ENCODE measurements at regions not wholly inside any gene's neighbourhood (a gene's known extent, or its start where the extent isn't known, plus 50 kb on each side); places are given as distances from the start of the nearest gene placed in this dataset.

GRCh38 chr22:34414467-34415440 is 494.5 kb upstream of the LARGE1 start (continued):
- TF ChIP-seq KIAA2018 (CRISPR knock-in tag; IDR thresholded peaks at IDR 0.05; ENCODE audit: borderline replicate concordance): no peak
- TF ChIP-seq MXD1 (CRISPR knock-in tag; IDR thresholded peaks at IDR 0.05): no peak
- TF ChIP-seq FOXA3 (CRISPR knock-in tag; IDR thresholded peaks at IDR 0.05): peak; percentile 35; the same call in 1 of the 2 replicates
- peak; percentile 39; the same call in 1 of the 2 replicates for TF ChIP-seq THAP11 (CRISPR knock-in tag; IDR thresholded peaks at IDR 0.05)
- TF ChIP-seq CENPT (CRISPR knock-in tag; IDR thresholded peaks at IDR 0.05; ENCODE audit: low read depth): no peak
- no peak; the same call in 1 of the 2 replicates for TF ChIP-seq ZNF790 (CRISPR knock-in tag; IDR thresholded peaks at IDR 0.05; ENCODE audit: borderline replicate concordance)
- TF ChIP-seq MEIS2 (CRISPR knock-in tag; IDR thresholded peaks at IDR 0.05): peak; percentile 63; the same call in 1 of the 2 replicates
- TF ChIP-seq CEBPB (IDR thresholded peaks at IDR 0.05; ENCODE audit: borderline replicate concordance, low read depth, low read length): no peak
- TF ChIP-seq, protein P1, sequence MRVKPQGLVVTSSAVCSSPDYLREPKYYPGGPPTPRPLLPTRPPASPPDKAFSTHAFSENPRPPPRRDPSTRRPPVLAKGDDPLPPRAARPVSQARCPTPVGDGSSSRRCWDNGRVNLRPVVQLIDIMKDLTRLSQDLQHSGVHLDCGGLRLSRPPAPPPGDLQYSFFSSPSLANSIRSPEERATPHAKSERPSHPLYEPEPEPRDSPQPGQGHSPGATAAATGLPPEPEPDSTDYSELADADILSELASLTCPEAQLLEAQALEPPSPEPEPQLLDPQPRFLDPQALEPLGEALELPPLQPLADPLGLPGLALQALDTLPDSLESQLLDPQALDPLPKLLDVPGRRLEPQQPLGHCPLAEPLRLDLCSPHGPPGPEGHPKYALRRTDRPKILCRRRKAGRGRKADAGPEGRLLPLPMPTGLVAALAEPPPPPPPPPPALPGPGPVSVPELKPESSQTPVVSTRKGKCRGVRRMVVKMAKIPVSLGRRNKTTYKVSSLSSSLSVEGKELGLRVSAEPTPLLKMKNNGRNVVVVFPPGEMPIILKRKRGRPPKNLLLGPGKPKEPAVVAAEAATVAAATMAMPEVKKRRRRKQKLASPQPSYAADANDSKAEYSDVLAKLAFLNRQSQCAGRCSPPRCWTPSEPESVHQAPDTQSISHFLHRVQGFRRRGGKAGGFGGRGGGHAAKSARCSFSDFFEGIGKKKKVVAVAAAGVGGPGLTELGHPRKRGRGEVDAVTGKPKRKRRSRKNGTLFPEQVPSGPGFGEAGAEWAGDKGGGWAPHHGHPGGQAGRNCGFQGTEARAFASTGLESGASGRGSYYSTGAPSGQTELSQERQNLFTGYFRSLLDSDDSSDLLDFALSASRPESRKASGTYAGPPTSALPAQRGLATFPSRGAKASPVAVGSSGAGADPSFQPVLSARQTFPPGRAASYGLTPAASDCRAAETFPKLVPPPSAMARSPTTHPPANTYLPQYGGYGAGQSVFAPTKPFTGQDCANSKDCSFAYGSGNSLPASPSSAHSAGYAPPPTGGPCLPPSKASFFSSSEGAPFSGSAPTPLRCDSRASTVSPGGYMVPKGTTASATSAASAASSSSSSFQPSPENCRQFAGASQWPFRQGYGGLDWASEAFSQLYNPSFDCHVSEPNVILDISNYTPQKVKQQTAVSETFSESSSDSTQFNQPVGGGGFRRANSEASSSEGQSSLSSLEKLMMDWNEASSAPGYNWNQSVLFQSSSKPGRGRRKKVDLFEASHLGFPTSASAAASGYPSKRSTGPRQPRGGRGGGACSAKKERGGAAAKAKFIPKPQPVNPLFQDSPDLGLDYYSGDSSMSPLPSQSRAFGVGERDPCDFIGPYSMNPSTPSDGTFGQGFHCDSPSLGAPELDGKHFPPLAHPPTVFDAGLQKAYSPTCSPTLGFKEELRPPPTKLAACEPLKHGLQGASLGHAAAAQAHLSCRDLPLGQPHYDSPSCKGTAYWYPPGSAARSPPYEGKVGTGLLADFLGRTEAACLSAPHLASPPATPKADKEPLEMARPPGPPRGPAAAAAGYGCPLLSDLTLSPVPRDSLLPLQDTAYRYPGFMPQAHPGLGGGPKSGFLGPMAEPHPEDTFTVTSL (CRISPR knock-in tag; IDR thresholded peaks at IDR 0.05; ENCODE audit: borderline replicate concordance): no peak
- no peak for TF ChIP-seq MATR3 (CRISPR knock-in tag; IDR thresholded peaks at IDR 0.05)
- TF ChIP-seq, protein P2, sequence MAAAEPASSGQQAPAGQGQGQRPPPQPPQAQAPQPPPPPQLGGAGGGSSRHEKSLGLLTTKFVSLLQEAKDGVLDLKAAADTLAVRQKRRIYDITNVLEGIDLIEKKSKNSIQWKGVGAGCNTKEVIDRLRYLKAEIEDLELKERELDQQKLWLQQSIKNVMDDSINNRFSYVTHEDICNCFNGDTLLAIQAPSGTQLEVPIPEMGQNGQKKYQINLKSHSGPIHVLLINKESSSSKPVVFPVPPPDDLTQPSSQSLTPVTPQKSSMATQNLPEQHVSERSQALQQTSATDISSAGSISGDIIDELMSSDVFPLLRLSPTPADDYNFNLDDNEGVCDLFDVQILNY (CRISPR knock-in tag; conservative IDR thresholded peaks at IDR 0.05): no peak

Data from HepG2 (cell line).